Left colon (tissue), 2 donors: ENCODE measurements at regions not wholly inside any gene's neighbourhood (a gene's known extent, or its start where the extent isn't known, plus 50 kb on each side); places are given as distances from the start of the nearest gene placed in this dataset.

Experiments
- ATAC-seq: fragments of 200-7000 bp; cut with Tn5 transposase; one replicate; pipeline ENCODE4 v1.9.1; 2020; ENCODE audit warnings: mild to moderate bottlenecking, moderate library complexity
- DNase-seq, 2 donors: peaks; one replicate each; pipeline ENCODE4 v3.0.0-alpha.2; 2020
- intact Hi-C, 2 donors: fragments of 100-400 bp; cut with DNase I in 1 of 2; cut with micrococcal nuclease in 1 of 2; formaldehyde crosslinking; loops; one replicate each; pipeline versions ENCODE4 v1.11.2 to v1.14.0; 2022; cut with DNase I, micrococcal nuclease
- donor health status: DM: no; HTN: no; CAD: no.
- donor health status: DM: yes; HTN: yes; CAD: no.

DNA sequence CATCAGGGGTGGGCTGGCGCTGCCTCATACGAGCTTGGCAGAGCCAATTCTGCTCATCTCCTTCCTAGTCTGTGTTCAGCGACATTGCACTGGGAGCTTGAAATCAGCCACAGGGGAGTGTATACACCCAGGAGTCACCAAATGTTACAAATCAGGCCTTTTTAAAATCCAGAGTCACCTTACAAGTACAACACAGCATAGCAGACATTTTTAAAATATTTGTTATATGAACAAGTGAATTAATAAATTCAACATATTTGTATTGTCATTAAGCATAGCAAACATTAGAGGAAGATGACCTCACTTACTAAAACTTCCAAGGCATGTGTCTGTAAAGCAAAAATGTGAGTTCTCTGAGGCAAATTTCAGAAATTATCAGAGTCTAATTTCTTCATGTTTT lies 210.0 kb downstream of the HLX start:
- ATAC-seq = no peak
- intact Hi-C loops = no loop called here
- no peak for DNase-seq

DNA sequence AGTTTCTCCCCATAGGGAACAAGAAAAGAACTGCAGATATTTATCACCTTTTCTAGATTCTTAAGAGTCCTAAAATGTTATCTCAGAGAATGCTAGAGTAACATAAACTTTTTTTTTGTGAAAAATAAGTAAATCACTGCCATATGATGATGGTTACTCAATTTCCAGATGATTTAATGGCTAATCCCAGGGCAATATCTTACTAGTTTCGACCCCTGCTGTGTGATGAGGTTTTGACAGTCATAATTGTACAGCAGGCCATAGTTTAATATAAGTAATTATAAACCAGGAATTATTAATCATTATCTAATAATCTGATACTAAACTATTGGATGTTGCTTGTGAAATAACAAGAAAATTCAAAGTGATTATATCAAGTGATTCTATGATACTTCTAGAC lies 210.6 kb downstream of the HLX start:
- ATAC-seq = no peak
- intact Hi-C loops = no loop called here
- no peak for DNase-seq

DNA sequence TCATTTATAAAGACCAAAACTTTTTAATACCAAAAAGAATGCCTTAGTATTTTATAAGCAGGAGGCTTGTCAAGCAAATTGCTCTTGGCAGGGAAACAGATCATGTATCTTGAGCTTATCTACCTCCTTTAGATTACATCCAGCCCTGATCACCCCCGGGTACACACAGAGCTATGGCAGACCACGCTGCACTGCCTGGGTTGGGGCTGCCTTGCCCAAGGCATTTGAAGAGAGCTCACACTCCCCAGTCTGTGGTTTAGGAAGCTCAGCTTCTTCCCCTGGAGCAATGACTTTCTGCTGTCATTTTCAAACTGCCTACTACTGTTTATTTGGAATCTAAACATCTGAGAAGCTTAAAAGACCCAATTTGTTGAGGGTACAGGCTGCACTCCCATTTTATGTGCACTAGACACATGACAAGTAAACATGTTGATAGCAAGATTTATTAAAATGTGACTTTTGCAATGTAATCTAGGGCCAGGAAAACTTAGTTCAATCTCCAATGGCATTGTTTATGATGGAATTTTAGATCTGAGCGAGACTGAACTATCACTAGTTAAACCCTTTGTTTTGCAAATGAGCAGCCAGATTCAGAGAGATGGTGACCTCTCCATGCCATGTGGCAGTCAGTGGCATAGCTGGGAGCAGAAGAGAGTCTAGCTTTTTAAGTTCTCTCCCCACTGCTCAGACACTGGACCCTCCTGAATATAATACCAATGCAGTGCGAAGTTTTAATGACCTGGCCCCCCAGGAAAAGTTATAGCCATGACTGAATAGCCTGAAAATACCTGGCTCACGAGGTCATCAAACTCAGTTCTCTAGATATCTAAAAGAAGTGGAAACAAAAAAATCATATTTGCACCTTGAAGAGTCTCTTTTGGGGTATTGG lies 214.9 kb downstream of the HLX start:
- ATAC-seq (no peak), DNase-seq (no peak)
- intact Hi-C loops = no loop called here

DNA sequence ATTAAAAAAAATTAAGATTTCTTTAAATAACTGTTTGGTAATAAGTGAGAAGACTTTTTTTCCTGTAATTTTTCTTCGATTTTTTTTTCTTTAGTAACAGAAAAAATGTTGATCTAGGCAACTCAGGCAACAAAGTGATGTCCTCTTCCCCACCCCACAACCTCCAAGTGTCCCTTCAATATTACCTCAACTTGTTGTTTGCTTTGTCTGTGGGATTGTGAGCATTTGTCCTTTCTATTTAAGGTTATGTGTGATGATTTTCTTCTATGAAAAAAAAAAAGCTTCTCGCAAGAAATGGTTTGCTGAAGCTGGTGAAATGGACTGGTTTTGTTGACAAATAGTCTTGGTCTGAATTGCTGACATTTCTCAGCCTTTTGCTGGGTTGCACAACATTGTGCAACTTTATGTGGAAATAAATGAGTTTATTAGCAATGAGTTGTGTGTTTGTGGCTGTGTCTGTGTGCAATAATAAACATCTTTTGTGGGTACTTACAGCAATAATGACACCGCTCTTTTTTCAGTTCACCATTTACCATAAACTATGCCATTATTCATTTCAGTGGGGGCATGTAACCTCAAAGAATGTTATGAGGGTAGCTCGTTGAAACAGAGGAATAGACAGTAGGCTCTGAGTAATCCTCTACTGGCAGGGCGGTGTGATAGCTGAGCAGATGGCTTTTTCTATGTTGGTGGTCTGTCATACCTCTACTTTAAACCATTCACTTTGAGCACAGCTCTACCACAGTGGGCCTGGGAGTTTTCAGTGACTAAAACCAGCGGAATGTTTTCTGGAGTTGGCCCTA lies 218.4 kb downstream of the HLX start:
- DNase-seq = no peak
- intact Hi-C loops = no loop called here
- ATAC-seq = no peak

DNA sequence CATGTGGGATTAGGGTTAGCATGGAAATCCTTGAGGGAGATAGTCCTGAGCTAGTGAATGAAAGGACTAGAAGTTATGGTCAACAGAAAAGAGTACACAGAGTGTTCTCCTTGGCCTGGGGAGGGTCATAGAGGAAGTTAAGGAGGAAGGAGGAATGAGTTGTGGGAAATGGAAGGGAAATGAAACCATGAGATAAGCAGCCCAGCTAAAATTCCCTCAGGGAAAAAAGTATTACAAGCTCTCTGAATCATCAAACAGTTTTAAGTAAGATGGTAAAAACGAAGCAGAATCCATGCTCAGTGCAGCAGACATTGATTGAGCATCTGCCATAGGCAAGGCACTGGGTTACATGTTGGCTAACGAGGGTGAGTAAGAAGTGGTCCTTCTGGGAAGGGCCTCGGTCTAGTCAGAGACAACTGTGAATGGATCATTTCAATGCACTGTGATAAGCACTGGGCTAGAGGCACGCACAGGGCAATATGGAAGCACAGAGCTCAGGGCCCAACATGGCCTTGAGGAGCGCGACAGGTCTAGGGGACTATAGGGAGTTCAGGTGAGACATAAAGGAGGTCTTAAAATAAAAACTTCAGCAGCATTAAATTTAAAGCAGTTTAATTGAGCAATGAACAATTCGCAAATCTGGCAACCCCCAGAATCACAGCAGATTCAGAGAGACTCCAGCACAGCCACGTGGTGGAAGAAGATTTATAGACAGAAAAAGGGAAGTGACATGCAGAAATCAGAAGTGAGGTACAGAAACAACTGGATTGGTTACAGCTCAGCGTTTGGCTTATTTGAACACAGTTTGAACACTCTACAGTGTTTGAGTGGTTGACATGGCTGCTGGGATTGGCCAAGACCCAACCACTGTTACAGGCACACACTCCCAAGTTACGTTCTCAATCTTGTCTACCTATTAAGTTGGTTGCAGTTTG lies 219.5 kb downstream of the HLX start:
- no peak for ATAC-seq
- intact Hi-C loops = no loop called here

DNA sequence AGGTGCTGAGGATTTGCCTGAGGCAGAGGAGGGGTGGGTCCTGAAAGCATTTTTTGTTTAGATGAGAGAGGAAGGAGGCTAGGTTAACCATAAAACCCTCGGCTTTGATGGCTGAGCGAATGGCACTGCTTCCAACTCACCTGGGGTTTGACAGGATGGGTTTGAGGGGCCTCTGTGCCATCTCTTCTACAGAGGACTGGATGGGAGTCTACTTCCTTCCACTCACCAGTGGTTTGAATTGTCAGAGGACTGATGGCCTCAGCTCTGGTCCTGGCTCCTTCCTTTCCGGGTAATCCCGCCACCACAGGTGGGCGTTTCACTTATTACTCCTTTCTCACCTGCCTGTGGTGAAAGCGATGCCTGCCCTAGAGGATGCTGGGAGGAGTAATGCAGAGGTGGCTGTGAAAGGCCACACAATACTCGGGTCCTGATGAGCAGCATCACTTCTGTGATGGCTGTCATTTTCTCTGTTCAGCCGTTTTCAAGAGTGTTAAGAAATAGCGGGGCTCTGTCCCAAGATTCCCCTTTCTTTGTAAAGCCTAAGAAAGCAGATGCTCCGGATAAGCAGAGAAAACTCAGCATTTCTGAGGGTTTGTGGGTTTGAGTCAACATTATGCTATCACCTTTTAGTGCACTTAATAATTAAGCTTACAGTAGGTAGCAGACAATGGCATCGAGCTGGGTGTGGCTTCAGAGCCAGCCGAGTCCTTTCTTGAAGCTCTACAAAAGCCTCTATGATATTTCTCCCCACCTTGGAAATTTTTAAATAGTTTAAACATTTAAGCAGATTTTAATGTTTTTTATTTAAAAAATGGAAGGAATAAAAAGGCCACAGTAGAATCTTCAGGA lies 220.7 kb downstream of the HLX start:
- intact Hi-C loops = no loop called here
- no peak for ATAC-seq

More for the DNA sequence above, 219.5 kb downstream of the HLX start:
- DNase-seq = no peak

DNA sequence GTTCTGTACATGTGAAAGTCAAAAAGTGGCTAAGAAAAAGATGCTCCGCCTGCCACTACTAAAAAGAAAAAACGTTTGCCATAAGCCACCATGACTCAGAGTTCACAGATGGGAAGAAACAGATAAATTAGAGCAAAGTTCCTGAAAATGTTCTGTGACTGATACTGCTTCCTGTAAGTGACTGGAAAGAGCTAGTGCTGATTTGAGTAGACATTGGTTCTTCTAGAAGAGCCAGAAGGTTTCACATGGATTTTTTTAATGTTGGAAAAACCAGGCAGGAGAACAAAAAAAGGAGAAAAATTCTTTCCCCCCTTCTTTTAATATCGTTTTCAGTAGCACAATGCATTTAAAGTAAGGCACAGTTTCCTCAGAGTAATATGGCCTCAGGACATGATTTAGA lies 221.4 kb downstream of the HLX start:
- DNase-seq = no peak
- intact Hi-C loops = no loop called here
- ATAC-seq = no peak

More for the DNA sequence above, 220.7 kb downstream of the HLX start:
- no peak for DNase-seq

DNA sequence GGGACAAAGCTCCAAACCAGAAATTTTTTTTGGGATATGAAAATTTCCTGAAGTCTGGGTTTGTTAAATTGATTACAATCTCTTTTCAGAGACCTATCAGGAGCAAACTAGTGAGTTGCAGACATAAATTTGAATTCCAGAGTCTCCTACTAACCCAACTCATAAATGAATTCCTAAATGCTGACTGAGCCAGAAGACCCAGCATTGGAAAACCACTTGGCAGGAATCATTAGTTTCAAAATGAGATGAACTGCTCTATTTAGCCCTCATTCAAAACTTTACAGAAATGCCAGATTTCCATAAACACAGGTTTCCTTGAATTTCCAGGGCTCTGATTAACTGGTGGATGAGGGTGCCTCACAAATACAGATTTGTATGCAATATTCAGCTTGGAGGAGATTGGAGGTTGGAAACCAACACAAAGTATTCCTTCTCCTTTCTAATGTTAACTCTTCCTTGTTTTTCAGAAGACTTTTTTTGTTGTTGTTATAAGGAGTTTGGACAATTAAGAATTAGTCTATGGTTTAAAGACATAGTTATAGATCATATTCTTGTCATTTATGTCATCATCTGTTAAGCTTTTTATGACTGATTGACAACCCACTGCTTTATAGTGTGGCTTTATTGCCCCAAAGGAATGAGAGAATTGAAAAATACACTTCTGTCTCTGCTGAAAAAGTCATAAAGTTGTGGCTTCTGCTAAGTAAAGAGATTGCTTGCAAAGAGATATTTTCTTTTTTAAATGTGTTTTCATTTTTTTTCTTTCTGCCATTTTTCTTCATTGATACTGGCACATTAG lies 222.8 kb downstream of the HLX start:
- intact Hi-C loops = no loop called here
- ATAC-seq (no peak), DNase-seq (no peak)

DNA sequence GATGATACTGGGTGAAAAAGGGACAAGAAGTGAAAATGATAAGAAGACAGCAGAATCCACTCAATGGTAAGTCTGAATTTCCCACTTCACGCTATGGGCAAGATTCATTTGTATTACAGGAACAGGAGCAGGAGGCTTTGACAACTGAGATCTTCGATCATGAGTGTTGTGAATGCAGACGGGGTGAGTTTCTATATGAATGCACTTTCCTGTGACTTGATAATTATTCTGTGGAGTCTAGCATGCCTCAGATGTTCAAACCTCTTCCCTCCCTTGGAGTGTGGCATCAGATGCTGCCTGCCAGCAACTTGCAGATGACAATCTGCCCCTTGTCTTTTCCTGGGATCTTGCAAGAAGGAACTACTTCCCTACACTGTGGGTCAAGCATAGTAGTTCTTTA lies 225.4 kb downstream of the HLX start:
- intact Hi-C loops = no loop called here
- DNase-seq (no peak), ATAC-seq (no peak)

DNA sequence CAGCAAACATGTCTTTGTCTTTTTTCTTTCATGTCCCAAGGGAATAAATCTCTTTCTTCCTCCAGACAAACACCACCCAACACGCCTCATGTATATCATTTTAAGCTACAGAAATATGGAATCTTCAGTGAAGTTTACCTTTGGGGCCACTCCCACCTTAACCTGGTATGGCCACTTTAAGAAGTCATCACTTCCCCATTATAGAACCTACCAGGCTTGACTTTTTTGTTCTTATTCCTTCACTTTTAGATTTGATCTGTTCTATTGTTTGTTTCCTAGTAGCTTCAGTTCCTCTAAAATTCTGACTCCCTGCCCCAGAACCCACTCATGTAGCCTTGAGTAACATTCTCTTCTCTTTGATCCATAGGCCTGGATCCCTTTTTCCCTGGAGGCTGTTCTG lies 226.3 kb downstream of the HLX start:
- no peak for ATAC-seq
- intact Hi-C loops = no loop called here
- DNase-seq = no peak

DNA sequence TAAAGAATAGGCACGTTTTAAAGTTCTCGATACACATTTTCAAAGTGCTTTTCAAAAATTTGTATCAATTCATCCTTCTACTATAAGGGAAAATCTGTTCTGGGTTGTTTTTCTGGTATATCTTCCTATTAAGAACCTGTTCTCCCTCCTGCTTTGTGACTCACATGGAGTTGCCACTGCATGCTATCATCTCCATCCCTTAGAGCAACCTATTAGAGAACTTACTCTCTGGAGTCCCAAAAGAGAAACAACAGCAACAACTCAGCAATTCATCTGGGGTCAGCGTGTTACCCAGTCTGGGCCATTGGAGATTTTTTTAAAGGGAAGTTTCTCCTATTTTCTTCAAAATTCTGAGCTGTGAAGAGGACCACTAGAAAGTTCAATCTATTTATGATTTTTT lies 227.4 kb downstream of the HLX start:
- intact Hi-C loops = no loop called here
- DNase-seq = no peak
- no peak for ATAC-seq

DNA sequence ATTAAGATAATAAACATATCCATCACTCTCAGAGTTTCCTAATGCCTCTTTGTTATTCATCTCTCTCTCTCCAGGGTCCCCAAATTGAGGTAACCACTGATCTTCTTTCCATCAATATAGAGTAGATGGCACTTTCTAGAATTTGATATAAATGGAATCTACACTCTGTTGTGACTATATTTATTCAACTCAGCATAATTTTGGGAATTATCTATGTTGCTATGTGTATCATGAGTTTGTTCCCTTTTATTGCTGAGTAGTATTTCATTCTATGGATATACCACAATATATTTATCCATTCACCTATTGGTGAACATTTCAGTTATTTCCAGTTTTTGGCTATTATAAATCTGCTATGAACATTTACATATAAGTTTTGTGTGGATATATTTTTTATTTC lies 230.7 kb downstream of the HLX start:
- intact Hi-C loops = no loop called here
- DNase-seq = no peak
- ATAC-seq = no peak

DNA sequence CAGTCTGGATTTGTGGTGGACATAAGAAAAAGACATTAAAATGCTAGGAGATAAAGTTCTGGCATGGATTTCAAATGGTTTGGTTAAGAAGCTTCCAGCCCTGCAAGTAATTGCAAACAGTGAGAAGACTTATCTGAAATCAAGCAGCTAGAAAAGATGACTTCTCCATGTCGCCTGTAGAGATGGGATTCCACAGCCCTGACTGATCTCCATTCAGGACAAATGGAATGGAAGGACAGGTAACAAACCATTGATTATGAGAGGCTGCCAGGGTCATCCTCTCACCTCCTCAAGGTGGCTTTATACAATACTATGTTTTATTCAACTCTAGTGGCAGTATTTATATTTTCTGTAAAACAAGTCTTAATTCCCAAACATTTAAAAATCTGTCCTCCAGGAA lies 237.9 kb downstream of the HLX start:
- DNase-seq = no peak
- intact Hi-C loops = no loop called here
- ATAC-seq = no peak

DNA sequence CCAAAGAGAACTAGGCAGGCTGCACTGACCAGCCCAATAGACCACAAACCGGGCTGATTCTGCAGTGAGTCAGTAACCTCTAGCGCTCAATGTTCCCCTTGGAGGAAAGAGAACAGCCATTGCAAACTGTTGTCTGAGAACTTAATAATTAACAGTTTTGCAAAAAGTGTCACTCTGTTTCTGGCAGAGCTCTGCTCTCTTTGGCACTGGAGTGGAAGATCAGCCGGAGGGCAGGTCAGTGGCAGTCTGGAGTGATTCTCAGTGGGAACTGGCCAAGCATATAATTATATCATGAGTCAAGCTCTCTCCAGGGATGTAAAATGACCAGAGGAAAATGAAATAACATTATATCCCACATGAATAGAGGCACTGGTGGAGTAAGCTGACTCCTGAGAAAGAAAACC lies 238.3 kb downstream of the HLX start:
- no peak for ATAC-seq
- DNase-seq = no peak
- intact Hi-C loops = no loop called here

DNA sequence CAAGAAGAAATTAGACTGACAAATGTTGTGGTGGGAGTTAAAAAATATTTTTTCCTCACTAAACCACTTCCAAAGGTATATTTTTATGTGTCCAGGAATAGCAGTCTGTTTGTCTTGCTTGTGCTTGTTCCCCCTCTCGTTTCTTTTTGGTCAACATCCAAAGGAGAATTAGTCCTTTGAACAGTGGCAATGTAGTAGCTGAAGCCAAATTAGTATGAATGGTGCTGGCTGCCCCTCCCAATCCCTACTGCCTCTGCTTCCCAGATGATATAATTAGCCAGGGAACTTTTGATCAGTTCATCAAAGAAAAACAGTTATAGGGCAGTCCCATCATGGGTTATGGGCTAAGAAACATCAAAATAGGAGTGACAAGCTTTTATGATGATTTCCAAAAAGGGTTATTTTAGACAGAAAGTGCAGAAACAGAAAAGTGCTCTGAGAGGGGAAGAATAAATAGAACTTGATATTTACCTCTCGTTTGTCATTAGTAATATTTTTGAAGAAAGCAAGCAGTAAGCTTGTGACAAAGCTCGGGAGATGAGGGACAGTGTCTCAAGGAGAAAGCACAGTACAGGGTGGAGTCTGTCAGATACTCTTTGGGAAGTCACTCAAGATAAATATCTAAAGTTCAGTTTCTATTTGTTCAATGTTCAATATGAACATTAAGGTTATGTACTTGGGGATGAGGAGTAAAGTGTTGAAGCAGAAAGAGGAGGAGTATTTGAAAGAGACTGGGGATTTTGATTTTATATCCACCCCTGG lies 239.1 kb downstream of the HLX start:
- intact Hi-C loops = no loop called here
- DNase-seq (no peak), ATAC-seq (no peak)

DNA sequence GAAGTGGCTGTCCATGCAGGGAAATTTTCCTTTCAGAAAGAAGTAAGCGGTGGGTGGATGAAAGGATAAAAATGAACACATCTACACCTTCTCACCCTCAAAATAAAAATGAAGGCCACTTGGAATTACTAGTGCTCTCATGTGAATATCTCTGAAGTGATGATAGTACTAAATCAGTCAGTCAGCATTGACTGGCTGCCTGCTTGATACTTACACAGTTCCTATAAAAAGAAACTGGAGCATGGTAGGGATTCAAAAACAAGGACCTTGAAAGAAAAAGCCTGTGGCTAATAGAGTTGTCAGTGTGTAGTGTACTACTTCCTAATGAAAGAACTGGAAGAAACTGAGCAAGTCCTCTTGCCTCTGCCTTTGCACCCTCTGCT lies 239.7 kb downstream of the HLX start:
- DNase-seq = no peak
- intact Hi-C loops = no loop called here
- no peak for ATAC-seq

DNA sequence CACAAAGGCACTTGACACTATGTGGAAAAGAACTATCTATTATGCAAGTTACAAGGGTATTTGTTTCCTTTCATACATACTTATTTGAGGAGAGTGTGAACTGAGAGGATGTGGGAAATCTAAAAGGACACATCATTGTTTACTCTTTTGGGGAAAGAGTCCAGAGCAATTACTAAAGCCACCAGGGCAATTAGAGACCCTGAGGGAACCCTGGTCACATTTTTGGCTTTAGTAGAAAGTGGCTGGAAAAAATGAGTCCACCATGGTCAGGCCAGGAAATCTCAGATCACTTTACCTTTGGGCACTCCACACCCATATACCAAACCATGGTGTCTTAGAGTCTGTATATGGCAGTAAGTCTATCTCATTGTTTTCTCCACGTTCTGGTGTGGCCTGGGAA lies 243.3 kb downstream of the HLX start:
- intact Hi-C loops = no loop called here
- DNase-seq (no peak), ATAC-seq (no peak)
